ENCODE measurements at regions not wholly inside any gene's neighbourhood (a gene's known extent, or its start where the extent isn't known, plus 50 kb on each side); places are given as distances from the start of the nearest gene placed in this dataset.
A peak's percentile ranks its signal among the peaks of the same experiment; 100 is the strongest.

DNA sequence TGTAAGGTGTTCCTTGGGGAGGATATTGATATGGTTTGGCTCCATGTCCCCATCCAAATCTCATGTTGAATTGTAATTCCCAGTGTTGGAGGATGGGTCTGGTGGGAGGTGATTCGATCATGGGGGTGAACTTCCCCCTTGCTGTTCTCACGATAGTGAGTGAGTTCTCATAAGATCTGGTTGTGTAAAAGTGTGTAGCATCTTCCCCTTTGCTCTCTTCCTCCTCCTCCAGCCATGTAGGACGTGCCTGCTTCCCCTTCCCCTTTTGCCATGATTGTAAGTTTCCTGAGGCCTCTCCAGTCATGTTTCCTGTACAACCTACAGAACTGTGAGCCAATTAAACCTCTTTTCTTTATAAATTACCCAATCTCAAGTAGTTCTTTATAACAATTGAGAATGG, 458.7 kb downstream of the LPIN1 start:
- DNase-seq (ENCODE audit: low read depth) = no peak

DNA sequence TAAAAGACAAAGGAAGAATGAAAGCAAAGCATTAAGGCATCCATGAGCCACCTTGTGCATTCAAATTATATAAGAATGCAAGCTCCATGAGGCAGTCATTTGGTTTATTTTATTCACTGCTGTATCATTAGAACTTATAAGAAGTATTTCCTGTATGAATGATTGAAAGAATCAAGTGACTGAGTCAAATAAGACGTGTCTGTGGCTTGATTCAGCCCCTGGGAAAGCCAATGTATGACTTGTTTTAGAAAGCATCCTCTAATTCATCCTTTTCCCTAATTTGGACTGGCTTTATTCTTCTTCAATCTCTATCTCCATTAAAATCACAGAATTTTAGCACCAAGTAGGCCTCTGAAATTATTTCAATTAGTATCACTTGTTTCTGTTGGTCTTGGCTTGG, 461.1 kb downstream of the LPIN1 start:
- no peak for DNase-seq (ENCODE audit: low read depth)

DNA sequence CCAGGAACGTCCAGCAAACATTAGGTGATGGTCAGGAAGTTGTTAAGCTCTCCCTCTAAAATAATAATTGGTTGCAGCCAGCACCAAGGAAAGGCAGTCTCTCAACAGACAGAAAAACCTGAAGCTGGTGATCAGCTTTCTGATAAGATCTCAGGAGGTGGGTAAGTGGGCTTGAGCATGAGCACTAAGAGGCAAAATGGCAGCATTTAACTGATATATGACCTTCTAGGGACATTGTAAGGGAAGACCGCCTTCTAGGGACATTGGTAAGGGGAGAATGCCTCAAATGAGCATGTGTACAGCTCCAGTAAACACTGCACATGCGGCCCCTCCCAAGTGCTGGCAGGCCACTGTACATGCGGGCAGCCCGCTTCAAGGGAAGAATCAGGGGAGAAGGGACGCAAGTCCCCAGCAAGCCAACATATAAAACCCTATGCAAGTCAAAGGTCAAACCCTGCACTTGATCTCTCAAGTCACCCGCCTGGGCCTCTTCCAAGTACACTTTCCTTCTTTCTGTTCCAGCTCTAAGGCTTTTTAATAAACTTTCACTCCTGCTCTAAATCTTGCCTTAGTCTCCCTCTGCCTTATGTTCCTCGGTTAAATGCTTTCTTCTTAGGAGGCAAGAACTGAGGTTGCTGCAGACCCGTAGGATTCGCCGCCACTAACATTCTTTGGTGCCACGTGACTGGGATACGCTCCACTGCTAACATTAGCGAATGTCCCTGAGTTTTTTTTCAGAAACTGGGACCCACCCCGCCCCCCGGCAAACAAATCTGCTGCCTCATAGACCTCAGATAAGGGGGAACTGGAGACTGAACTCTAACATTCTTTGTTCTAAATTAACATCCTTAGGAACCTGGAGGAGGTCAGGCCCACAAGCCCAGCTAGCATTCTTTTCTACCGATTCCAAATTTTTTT, 463.8 kb downstream of the LPIN1 start:
- DNase-seq (ENCODE audit: low read depth) = no peak

DNA sequence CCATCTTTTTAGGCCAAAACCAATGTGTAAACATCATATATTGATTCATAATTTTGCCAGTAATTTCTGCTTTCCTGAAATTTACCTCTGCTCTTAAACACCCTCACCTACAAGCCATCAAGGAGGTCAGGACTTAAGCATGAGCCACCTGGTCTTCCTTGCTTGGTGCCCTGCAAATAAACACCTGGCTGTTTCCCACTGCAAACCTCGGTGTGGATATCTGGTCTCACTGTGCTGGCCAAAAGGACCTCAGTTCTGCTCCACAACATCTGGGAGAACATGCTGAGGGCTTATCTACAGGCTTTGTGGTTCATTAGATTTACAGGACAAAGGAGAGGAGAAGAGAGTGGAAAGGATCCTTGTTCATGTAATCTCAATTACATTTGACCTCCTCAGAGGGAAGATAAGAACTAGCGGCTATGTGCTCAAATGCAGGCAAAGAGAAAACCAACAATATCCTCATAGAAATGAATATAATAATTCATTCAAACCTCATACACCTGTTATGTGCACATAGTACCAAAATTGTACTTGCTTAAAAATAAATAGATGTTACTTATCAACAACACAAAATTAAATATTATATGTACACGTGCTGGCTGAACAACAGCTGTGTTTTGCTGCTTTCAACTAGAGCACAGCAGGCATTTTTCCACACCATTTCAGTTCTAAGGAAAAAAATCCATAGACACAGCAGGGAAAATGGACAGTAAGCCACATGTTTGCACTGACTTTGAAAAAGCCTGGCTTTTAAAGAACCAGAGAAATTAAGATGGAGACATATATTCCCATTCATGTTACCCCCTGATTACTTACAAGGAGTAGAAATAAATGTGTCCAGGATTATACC, 465.1 kb downstream of the LPIN1 start:
- no peak for DNase-seq (ENCODE audit: low read depth)

DNA sequence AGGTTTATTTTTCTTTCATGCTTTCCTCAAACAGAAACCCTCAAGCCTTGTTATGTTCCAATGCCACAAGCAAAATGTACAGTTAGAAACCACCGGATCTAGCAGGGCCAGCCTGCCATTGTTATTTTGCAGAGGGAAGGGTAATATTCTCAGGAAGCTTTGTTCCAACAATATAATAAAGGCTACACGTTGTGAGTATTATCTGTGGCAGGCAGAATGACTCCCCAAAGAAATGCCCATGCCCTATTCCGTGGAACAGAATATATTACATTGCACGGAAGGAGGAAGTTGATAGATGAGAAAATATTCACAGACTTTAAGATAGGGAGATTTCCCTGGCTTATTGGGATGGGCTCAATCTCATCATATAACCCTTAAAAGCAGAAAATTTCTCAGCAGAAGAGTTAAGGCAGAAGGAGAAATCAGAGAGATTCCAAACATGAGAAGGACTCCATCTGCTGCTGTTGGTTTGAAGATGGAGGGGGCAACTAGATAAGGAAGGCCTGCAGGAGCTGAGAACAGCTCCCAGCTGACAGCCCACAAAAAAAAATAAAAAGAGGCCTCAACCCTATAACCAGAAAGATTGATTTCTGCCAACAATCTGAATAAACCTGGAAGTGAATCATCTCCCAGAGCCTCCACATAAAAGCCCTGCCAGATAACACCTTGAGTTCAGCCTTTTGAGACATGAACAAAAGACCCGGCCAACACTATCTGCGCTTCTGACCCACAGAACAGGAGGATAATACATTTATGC, 466.6 kb downstream of the LPIN1 start:
- DNase-seq (ENCODE audit: low read depth) = peak; percentile 5

DNA sequence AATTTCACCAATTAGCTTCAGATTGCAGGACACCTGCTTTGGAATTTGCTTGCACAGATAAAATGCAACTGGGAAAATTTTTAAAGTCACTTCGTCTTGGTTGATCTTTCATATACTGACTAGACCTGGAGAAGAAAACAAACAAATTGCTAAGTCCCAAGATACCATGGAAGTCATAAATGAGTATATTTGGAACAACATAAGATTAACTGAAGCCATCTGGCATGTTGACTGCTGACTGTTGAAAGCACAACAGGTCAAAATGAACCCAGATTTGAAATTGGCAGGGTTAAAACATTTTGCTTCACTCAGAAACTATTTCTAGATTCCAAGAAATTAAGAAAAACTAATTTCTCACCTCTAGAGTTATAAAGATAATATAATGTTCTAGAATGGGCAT, 470.7 kb downstream of the LPIN1 start:
- DNase-seq (ENCODE audit: low read depth) = no peak

DNA sequence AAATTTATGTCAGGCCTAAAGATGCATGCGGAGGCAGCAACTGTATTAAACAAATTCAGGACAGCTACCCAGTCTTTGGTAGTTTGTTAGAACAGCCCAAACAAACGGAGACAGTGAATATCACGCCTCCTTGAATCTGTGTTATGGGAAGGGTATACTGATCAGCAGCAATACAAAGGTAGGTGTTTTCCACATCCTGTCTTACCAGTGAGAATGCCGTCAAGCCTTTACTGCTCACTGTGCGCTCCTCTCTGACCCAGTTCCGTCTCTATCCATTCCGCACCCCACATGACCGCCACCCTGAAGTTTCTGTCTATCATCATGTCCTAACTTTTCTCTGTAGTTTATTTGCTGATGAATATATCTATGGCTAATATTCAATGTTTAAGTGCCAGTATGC, 473.3 kb downstream of the LPIN1 start:
- DNase-seq (ENCODE audit: low read depth) = no peak

DNA sequence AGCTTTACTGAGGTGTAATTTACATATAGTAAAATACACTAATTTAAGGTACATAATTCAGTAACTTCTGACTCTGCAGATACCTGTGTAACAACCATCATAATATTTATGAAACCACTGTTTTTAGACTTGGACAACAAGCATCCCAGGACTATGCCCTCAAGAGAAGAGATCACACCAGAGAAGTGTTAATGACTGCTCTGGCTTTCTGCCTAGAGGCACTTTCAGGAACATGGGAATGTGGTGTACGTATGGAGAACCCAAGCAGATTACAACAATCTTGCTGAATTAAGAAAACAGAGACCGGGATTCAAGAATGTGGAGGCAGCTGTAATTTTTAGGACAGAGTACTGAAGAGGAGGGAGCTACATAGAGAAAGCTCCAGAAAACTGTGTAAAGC, 475.2 kb downstream of the LPIN1 start:
- DNase-seq (ENCODE audit: low read depth) = no peak

DNA sequence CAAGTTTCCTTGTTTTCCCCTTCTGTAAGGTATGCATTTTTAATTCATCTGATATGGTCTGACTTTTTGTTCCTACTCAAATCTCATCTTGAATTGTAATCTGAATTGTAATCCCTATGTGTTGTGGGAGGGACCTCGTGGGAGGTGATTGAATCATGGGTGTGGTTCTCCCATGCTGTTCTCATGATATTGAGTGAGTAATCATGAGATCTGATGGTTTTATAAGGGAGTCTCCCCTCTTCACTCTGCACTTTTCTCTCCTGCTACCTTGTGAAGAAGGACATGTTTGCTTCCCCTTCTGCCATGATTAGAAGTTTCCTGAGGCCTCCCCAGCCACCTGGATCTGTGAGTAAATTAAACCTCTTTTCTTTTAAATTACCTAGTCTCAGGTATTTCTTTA, 476.1 kb downstream of the LPIN1 start:
- no peak for DNase-seq (ENCODE audit: low read depth)

DNA sequence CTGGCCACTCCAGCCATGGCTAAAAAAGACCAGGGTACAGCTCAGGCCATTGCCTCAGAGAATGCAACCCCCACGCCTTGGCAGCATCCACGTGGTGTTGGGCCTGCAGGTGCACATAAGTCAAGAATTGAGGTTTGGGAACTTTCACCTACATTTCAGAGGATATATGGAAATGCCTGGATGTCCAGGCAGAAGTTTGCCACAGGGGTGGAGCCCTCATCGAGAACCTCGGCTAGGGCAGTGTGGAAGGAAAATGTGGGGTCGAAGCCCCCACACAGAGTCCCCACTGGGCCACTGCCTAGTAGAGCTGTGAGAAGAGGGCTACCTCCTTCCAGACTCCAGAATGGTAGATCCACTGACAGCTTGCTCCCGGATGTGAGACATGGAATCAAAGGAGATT, 477.3 kb downstream of the LPIN1 start:
- no peak for DNase-seq (ENCODE audit: low read depth)

DNA sequence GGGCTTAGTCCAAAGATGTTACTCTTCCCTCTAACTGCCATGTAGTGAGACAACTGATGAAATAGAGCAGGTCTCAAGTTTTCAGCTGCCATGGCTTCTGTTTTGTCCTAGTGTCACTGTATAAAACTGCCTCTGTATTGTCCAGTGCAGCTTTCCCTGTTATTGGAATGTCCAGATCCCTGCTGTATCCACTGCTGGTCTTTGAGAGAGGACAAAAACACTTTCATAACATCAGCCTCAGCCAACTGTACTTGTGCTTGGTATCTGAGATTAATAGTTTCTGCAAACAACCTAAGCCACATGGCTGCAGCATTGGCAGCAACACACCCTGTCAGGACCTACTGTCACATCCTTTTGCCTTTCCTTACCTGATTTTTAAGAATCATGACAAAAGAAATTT, 480.2 kb downstream of the LPIN1 start:
- DNase-seq (ENCODE audit: low read depth) = no peak

DNA sequence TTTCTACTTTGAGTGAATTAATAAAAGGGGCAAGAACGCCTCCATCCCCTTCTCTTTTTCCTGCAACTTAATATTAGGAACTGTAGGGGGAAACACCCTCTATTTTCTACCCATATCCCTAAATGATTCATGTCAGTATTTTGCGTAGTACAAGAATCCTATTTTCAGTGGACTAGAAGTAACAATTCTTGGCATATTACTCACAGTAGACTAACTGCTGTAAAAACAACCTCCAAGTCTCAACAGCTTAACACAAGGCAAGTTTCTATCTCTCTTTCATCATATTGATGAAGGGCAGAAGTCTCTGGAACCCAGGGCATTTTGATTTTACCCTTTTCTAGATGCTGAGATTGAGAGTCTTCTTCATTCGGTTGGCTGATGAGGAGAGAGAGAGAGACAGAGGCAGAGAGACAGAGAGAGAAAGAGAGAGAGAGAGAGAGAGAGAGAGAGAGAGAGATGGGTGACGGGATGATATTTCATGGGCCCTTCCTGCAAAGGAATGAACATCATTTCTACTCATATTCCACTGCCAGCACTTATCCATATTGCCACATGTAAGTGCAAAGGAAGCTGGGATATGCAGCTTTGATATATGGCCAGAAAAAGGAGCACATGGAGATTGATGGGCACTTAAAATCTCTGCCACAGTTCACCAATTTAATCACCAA, 481.6 kb downstream of the LPIN1 start:
- DNase-seq (ENCODE audit: low read depth) = peak; percentile 32

DNA sequence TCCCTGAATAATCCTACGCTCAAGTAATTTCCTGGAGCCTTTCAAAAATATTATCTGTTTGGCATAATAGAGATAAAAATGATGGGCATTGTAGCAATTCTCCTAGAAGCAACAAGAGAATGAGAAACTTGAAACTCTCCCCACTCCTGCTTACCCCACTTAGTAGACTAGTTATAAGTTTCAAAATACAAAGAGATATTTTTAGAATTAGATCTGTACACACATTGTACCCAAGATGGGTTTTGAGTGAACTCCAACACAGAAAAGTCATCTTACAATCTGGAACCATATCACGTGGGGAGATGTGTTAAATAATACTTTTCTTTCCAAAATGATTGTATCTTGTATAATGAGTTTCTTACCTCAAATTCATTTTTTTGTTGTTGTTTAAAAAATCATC, 484.9 kb downstream of the LPIN1 start:
- DNase-seq (ENCODE audit: low read depth) = no peak

DNA sequence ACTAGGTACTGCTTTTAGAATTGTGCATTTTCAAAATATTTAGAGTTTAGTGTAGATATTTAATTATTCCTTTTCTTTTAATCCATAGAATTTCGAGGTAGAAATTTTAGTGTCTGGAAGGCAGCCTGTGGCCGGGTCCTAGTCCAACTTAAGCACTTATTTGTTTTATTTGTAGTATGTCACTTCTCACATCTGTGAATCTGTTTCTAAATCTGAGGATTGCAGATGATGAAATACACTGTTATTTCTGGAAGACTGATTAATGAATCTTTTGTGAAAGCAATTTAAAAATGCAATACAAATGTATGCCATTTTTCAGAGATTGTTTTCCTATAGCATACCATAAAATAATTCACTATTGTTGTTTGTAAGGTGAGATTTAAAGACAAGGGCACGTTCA, 483.9 kb upstream of the TRIB2 start:
- no peak for DNase-seq (ENCODE audit: low read depth)

DNA sequence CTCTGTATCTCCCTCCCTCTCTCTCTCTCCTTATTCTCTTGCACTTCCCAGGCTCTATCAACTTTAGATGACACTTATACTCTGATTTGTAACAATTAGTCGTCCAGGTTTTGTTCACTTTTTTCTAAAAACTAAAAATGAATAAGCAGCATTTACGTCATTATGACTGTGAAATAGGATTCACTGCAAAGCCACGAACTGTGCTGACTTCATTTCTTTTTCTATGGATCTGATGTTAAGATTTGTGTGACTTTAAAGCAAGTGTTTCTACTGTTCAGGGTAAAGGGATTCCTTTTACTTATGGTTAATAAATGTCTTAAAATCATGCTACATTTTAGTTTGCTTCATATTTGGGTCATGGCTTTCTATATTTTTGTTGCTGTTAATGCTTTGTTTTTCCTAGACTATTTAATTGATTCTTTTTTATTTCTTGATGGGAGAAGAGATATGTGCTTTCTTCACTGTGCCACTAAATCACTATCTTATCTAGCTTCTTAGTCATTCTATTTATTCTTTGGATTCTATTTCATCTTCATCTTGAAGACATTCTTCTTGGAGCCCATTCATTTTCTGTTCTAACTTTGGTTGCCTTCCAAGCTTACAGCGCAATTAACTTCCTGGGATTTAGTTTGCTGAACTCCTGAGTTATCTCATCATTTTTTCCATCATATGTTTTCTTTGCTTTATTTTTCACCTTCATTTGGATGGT, 480.4 kb upstream of the TRIB2 start:
- DNase-seq (ENCODE audit: low read depth) = peak; percentile 5

DNA sequence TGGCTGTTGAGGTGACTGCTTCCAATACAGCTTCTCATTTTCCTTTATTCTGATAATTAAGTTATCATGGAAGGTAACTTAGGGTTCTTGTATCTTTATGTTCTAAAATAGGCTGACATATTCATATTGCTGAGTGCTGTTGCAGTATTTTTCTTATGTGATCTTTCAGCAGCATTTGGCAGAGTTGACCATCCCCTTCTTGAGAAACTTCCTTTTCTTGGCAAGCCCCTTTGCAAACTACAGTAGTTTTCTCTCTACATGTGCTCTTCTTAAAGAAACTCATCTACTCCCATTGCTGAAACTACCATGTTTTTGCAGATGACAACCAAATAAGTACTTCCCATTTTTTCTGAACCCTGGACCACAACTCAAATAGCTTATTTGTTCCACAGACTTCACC, 476.5 kb upstream of the TRIB2 start:
- DNase-seq (ENCODE audit: low read depth) = no peak

DNA sequence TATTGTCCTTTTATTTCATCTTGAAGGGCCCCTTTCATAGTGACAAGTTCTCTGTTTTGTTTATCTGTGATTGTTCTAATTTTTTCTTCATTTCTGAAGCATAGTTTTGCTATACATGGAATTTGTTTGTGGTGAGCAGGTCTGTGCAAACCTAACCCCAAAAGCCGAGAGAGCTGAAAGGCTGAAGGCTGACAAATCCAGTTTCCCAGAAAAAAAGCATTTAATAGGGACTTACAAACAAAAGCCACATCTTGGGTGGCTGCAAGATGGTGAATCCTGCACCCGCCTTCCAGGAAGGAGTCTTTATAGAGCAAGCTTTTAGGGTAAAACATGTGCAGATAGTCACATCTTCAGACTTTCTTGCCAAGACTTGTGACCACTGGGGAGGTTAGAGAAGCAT, 473.4 kb upstream of the TRIB2 start:
- peak; percentile 14 for DNase-seq (ENCODE audit: low read depth)

DNA sequence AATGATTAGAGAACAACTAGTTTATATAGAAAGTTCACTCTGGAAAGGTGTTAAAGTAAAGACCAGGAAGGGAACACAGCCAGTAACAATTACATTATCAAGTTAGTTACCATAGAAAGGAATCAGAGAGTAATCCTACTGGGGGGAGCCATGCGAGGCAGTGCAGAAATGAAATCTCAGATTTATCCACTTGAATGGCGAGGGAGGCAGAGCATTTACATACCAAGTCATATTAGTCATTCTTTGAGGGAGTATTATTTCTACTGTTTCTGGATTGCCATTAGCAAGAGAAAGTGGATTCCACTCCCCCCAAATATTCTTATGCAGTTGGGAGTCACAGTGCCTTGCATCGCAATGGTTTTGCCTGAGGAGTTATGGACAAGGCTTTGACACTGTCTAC, 472.7 kb upstream of the TRIB2 start:
- peak; percentile 59 for DNase-seq (ENCODE audit: low read depth)

DNA sequence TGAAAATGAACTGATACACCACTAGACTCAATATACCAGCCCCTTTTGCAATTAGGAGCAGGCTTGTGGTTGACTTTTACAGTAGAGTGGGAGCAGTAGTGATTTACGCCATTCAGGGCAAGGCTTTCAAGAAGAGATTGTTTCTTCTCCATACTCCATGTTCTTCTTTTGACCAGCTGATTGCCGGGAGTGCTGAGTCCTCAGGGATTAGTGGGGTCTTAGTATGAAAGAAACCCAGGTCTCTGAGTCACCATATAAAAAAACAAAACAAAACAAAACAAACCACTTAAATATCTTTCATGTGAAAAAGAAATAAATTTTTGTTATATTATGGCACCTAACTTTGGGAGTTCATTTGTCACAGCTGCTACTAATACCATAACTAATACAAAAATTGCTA, 465.6 kb upstream of the TRIB2 start:
- peak; percentile 15 for DNase-seq (ENCODE audit: low read depth)

DNA sequence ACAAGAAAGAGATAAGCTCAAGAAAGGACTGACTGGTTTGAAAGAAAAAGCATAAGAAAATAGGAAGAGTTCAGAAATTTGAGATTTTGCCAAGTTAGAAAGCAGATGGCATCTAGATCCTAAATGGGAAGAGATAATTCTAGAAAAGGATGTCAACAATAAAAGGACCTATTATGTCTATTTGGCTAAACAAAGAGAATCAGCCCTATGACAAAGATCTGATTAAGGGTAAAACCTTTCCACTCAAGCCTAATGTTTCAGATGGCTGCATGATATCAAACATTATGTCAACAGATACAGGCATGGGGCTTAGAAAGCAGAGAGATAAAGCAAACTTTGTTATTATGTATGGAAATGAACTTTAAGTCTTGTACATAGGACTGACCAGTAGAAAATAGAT, 465.0 kb upstream of the TRIB2 start:
- no peak for DNase-seq (ENCODE audit: low read depth)

DNA sequence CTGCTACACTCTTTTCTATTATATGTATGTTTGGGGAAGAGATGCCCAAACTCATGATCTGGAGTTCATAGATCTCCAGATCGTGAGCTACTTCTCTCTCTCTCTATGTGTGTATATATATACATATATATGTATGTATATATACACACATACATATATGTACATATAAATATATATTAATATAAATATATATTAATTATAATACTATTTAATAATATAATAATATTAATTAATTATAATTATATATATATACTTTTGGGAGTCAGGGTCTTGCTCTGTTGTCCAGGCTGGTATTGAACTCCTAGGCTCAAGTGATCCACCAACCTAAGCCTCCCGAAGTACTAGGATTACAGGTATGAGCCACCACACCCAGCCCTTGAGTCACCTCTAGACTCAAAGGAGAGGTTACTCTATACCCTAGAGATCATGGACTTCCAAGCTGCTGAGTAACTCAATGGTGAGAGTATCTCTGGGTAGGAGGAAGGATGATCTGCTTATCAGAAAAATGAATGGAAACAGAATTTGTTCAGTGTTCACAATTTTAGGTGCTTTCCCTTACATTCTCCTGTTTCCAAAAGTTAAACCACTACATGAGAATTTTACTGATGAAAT, 463.5 kb upstream of the TRIB2 start:
- no peak for DNase-seq (ENCODE audit: low read depth)

Data from M059J (cell line).